Eye (tissue), 1 donor: ENCODE measurements at regions not wholly inside any gene's neighbourhood (a gene's known extent, or its start where the extent isn't known, plus 50 kb on each side); places are given as distances from the start of the nearest gene placed in this dataset.
"Not testable (repeated sequence)": the region's sequence is repeated elsewhere in the genome, so short reads cannot be mapped to it uniquely, and the experiment has no call there.

Experiments
- DNase-seq: peaks from one replicate; pipeline ENCODE4 v3.0.0-alpha.2; 2015

DNA sequence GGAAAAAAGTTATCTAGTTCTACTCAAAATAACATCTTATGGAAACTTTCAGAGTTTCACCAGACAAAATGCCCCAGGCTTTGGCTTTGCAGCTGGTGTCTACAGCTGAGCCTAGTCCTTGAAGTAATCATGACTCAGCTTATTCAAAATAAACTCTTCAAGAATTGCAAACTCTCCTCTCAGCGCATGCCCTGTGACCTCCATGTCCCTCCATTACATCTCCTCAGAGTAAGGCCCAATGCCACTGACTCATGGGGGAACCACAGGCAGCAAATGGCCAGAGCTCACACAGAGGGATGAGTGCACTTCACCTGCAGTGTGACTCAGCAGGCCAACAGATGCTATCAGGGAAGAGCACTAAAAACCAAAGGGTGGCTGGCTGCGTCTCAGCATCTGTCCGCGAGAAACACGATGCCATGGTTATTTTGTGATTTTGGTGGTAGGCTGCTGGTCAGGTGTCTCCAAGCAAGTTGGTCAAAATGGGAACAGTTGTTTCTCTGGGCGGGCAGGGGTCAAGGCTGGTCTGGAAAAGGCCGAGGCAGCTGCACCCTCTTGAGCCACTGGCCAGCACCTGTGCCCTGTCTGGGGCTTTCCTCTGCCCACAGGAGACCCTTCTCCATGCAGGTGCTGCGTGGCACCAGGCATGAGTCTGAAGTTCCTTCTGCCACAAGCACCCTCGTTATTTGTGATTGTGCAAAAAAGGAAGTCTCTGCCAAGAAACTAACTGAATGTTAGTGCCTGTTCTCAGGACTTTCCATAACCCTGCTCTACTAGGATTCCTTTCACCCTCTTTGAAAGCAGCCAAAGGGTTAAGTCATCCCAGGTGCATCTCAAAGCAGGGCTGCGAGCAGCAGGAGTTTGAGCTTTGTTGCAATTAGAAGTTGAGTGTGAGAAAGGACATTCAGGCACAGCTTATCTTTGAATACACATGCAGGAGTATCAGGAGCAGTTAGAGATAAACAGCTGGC is 118.1 kb upstream of the PLGLB2 start:
- DNase-seq, result not testable (repeated sequence)

DNA sequence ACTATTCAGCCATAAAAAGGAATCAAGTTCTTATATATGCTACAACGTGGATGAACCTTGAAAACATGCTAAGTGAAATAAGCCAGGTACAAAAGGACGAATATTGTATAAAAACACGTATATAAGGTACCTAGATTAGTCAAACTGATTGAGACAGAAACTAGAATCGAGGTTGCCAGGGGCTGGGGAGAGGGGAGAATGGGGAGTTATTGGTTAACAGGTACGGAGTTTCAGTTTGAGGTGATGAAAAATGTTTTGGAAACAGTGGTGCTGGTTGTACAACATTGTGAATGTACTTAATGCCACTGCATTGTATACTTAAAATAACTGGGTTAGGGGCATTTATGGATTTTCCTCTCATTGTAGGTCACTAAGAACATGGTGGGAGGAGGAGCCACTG is 117.0 kb upstream of the PLGLB2 start:
- not testable (repeated sequence) for DNase-seq

DNA sequence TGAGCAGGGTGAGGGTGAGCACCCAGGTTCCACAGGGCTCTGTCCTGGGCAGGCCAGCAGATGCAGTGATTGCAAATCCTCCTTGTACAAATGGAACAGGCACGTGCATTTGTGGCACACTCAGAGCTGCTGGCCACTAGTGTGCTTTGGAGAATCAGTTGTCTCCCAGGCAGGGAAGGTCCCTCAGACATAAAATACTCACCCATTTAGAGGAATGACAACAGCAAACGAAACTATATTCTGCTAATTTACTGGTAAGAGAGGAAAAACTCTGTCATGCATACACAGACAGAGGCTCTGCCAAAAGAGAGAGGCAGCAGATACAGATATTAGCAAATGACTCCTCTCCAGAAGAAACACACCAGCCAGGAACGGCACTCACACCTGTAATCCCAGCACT is 116.5 kb upstream of the PLGLB2 start:
- DNase-seq, result not testable (repeated sequence)

DNA sequence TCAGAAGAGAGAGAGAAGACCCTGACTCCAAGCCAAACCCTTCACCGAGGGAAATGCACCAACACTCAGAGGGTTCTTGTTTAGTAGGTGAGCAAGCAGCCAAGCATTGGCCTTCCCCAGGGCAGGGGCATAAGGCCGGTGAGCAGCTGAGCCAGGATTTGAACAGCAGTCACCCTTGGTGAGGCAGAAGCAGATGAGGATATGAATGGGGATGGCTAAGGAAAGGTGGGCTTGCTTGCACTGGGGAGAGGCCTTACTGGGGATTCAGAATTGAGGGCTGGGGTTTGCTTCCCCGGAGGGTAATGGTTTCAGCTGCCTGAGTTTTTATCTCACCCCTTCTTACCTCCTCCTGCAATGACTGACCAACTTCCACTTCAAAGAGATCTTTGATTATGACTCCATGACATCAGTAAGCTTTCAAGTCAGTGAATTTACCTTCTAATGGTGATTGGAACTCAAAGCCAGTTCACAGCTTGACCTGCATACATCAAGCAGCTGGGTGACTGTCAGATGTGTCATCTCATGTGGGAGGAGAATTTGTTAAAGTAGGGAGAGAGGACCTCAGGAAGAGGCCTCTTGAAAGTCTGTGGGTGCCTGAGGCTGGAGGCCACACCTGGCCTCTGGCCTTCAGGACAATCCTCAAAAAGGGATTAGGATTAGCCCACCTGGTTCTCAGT is 114.5 kb upstream of the PLGLB2 start:
- not testable (repeated sequence) for DNase-seq

DNA sequence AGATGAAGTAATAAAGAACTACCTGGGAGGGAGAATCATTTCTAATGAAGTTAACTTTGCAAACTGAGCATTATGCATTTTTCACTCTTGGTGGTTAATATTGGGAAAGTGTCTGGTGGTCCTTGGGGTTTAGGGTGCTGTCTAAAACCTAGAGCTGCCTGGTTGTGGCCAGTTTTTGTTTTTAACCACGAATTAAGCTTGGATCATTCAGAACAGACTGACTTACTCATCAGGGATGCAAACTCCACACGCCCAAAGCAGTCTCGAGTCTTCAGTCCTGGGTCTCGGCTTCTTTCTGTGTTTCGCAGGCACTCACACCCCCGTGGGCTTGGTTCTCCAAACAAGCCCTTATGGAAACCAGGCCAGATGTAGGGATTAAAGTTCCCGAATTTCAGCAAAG is 113.8 kb upstream of the PLGLB2 start:
- DNase-seq, result not testable (repeated sequence)

DNA sequence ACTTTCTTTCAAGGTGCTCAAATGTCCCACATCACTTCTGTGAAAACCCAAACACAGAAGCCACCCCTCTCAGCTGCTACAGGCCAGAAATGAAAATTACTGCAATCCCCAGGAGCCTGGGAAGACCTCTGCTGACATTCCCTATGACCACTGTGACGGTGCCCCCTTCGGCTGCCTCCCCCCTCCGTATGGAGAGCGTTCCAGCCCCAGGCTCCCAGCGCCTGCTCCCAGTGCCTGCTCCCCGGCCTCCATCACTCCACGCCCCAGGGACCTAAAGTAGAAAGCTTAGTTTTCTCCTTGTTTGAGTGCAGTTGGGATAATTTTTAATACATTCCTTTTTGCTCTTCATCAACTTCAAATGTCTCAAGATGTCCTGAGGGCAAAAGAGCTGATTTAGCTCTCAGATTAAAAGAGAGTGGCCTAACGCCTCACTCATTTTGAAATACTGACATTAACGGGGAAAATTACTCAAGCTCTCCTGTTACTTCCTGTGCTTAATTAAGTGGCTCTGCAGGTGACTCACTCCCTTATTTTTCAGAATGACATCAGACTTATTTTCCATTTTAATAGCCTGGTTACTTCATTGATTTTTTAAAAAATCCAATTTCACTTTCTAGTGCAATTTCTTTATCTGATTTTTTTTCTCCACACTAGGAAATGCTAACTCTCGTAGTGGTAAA is 112.8 kb upstream of the PLGLB2 start:
- peak; percentile 8 for DNase-seq

DNA sequence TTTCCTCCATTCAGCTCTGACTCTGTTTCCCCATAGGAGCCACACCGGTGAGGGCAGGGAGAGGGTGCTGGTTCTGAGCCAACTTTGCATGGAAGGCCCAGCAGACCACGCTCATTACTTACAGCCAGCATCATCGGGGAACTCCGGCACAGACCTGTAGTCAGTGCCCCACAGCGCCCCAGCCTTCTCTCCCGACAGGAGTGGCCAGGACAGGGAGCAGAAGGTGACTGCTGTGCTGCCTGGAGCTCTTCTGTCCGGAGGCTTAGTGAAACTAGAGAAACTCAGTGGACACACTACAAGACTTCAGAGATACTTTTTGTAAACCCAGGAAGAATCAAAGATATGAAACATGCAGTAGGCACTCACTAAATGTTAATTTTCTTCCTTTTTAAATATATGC is 111.6 kb upstream of the PLGLB2 start:
- not testable (repeated sequence) for DNase-seq

DNA sequence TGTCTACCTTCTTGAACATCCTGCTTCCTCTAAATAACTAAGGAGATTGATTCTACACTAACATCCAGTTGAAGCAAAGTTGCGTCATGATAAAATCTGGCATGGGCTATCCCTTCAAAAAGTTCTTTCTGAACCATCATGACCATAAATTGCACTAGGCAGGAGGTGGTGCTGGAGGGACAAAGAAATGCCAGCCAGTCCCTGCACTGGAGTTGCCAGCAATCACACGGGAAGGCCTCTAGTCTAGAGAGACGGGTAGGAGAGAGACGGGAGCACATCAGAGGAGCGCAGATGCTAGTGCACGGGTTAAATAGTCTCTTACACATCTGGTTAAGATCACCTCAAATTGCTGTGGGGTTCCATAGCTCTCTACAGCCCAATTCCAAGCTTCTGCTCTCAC is 111.2 kb upstream of the PLGLB2 start:
- not testable (repeated sequence) for DNase-seq

DNA sequence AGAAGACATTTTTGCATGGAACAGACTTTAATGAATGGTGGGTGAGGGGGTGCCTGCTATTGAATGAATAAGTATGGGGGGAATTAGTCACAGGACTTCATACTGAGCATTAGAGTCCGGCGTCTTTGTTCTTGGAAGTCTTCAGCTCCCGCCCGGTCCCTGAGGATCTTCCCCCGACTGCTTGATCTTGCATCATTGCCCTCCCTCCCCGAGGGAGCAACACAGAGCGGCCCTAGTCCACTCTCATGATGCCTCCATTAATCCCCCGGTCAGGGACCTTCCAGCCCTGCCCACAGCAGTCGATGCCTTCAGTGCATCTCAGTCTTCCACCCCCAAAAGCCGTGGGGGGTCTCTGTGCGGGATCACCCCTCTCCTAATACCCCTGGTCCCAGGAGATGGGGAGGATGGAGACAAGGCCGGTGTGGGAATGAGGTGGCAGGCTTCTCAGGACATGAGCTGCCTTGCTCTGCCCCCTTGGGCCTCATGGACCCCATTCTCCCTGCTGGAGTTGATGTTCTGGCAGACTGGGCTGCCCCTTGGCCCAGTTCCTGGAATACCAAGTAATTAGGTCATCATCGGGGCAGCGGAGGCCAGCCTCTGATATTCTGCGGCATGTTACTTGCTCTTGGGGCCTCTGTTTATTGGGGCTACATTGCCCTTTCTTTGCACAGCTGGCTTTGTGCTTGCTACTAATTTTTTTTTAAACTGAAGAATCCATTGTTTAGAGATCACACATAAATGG is 110.5 kb upstream of the PLGLB2 start:
- DNase-seq, result peak; percentile 18

DNA sequence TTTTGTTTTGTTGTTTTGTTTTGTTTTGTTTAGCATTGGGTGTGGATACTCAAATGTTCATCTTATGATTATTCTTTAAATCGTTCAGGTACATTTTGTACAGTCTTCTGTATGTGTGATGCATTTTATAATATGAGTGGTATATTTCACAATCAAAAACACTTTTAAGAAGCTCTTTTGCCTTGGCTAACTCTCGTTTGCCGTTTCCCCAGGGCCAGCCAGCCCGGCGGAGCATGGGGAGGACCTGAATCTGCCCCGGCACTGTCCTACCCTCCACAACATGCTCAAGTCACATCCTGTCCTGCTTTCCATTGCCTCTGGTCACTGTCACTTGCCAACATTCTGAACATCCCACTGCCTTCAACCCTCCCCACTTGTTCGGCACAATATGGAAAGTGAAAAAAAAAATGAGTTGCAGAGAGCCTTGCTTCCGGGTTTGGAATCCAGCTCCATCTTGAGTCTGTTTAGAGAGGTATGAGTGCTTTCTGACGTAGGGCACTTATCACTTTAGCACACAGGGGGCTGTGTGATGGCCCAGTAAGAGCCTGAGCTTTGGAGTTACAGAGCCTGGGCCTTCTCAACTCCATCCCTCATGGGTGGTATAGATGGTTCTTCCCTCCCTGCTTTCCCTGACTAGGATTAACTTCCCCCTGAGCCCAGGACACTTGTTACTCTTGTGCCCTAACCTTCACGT is 109.6 kb upstream of the PLGLB2 start:
- not testable (repeated sequence) for DNase-seq

DNA sequence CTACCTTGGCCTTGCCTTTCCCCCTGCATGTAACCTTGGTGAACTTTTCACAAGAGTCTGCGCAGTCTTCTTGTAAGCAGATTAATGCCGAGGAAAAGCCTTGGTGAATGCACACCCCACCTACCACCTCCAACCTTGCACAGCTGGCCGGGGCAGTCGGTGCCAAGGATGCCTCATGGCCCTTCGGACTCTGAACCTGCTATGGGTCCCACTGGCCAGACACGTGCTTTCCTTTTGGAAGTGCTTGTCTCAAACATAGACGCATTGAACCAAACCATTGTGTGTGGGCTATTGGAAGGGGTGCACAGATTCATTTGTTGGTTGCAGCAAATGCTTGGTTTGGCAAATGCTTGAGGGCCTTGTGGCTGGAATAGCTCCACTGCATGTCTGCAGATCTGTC is 109.0 kb upstream of the PLGLB2 start:
- not testable (repeated sequence) for DNase-seq

DNA sequence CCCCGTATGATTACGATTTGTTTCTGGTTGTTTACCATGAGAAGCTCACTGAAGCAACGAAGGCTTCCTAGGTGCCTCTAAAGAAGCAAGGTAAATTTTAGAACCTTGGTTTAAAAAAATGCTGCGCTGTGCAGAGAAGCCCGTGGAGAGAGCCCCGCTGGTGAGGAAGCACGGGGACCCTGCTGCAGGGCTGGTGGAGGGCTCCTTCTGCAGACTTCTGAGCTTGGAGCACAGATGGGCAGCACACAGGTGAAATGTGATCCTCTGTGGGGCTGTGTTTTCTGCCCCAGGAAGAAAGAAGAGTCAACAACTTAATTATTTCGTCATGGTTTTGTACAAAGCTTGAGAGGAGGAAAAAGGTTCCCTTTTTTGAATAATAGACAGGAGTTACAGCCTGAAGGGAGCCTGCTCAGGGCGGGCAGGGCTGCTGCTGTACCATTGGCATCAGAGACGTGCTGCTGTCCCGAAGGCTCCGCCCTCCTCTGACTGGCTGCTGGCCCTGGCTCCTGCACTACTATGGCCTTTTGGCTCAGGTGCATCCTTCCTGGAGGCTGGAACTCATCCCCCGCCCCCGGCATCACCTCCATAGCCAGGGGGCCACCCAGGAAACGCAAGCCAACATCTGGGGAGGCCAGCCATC is 108.0 kb upstream of the PLGLB2 start:
- DNase-seq, result not testable (repeated sequence)

DNA sequence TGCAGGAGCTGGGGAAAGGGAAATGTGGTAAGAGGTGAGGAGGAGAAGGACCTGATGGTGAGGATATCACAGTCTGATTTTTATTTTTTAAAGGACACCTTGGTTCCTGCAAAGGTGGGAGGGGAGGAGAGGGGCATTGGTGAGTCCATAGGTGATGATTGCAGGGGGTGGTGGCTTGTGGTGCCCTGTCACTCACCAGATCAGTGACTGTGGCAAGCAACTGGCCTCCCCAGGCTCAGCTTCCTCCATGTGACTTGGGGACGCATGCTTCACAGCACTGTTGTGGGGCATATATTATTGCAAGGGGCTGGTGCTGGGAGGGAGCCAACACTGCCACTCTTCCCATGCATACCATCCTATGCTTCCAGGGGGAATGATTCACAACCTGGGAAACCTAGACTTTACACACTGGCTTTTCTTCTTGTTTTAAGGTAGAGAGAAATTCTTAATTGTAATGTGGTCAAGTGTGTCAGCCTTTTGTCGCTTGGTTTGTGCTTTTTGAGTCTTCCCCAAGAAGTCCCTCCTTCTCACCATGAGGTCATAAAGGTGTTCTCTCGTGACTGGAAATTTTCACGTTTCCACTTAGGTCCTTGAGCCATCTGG is 106.8 kb upstream of the PLGLB2 start:
- not testable (repeated sequence) for DNase-seq

DNA sequence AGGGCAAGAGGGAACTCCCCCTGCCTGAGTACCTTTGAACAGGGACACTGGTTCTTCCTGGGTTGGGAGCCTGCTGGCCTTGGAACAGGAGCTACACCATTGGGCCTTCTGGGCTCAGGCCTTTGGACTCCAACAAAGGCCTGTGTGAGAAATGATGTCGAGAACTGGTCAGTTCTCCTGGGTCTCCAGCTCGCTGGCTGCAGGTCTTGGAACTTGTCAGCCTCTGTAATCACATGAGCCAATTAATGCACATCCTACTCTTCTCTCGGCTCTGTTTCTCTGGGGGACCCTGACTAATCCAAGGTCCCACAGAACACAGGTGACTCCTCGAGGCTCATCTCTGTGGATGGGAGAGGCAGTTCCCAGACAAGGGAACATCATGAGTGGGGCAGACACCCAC is 104.7 kb upstream of the PLGLB2 start:
- DNase-seq, result not testable (repeated sequence)

DNA sequence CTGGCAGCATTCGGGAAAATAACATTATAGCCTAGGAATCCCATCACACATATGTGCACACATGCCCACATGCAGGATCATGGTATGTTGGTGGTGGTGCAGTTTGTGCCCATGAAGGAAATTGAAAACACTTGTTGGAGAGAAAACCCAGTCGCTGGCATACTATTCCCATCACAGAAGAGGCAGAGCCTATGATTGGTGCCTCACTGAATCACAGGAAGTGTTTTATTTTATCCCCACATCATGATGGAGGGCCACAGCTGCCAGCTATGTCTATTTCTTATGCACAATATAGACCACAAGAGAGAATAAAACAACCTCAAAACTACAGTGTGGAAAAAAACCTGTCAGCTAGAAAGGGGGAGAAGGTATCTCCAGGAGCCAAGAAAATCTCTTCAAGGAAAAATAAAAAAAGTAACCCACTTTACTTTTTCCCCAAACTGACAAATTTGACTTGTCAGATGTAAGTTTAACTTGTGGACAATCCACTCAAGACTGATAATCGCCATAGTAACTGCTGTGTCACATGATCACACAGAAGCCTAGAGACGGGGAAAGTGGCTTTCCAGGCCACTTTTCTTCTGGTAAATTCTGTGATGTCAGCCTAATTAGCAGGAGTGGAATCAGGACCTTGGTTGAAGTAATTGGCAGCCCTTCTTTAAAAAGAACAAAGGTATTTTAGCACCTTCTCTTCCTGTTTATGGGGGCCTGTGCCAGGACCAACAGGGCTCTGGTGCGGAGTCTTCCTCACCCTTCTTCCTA is 100.0 kb upstream of the PLGLB2 start:
- DNase-seq, result not testable (repeated sequence)

DNA sequence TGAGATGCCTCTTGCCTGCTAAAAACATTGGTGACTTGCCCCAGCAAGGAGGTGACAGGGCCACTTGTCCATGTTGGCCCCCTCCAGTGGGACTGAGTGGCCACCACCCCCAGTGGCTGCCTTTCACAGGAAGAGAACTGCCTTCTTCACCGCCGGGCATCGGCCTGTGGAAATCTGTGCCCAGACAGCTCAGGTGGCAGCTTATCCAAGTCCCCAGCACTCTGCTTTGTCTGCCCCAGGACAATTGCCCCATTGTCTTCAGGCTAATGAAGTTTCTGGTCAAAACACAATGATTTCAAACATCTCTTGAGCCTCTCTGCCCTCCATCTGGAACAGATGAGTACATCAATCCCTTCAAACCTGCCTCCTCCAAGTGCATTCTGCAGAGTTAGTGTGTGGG is 99.1 kb upstream of the PLGLB2 start:
- not testable (repeated sequence) for DNase-seq

DNA sequence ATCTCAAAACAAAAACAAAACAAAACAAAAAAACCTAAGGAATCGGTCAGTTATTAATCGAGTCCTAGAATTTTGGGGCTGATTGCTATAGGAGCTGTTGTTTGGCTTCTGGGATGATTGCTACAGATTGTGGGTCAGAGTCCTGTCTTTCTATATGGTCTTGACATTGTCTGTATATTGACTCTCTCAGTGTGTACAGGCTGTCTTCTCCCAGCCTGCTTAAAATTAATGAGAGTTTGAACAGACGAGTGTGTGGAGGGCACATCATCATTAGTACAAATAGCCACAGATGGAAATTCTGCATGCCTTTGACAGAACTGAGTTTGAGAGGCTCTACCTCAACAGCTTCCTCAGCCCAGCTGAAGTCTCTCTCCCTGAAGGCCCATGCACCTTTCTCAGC is 98.0 kb upstream of the PLGLB2 start:
- DNase-seq, result not testable (repeated sequence)

DNA sequence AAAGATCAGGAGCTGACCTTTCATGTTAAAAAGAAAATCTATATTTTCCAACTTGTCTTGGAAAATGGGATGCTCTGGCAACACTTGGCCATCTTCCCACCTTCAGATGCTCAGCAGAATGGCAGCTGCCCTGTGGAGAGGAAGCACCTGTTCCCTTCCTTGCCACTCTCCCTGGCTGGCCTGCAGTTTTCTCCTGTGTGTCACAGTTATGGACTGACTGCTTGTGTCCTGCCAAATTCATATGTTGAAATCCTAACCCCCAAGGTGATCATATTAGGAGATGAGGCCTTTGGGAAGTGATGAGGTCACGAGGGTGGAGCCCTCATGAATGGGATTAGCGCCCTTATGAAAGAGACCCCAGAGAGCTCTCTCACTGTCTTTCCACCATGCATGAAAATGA is 97.0 kb upstream of the PLGLB2 start:
- not testable (repeated sequence) for DNase-seq

DNA sequence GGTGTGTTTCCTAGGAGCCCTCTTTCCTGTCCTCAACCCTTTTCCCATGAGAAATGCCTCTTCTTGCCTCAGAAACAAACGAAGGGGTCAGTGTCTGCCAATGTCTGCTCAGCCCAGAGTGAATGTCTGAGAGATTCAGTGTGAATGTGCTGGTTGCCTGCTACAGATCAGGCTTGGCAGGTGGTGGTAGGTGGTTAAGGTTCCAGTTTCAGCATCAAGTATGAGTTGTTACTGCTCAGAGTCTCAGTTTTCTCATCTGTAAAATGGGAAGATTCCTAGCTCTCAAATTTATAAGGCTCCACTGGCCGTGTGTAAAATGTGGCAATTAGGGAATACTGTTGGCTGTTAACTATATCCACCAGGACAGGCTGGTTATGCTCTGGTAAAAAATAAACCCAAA is 96.3 kb upstream of the PLGLB2 start:
- not testable (repeated sequence) for DNase-seq

DNA sequence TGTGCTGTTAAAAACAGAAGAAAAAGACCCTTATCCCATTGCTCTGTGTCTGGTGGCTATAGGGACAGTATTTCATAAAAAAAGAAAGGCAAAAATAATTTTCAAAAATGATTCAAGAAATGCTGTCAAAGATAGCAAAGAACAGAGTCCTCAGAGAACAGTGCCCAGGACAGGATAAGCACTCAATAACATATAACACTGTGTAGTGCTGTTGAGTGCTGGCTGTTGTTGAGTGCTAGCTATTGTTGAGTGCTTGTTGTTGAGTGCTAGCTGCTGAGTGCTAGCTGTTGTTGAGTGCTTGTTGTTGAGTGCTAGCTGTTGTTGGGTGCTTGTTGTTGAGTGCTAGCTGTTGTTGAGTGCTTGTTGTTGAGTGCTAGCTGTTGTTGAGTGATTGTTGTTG is 94.5 kb upstream of the PLGLB2 start:
- not testable (repeated sequence) for DNase-seq
